ENCODE measurements at regions not wholly inside any gene's neighbourhood (a gene's known extent, or its start where the extent isn't known, plus 50 kb on each side); places are given as distances from the start of the nearest gene placed in this dataset.

DNA sequence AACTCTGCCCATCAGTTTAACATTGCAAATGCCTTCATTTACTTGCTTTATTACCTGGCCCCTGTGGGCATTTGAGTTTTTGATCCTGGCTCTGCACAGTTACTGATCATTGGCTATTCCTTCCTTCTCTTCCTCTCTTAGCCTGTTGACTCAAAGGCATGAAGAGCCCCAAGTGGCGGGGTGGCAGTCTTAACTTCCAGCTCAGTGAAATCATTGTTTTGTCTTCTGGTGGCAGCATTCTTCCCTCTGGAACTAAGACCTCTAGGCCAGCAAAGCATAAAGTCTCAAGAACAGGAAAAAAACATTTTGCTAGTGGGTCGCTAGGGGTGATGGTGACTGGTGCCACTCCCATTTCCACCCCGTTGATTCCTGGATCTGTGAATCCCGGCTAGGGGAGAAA, 52.3 kb upstream of the MRTFB start:
- intact Hi-C loops (cut with micrococcal nuclease) (no loop called here), dilution Hi-C loops (cut with MboI; ENCODE audit: extremely low pct_ligation_motif_present, low sequenced_read_pairs) (no loop called here)
- no peak overlapping the region for H2AFZ ChIP-seq (ENCODE audit: low read depth, low read length)
- peaks cover 0 to 2% of the 10 kb centered on the region in 2 experiments for H3K27me3 ChIP-seq (ENCODE audit: control insufficient read depth in 2 of 2, insufficient read depth in 2 of 2, low read length in 2 of 2)
- DNase-seq (ENCODE audit: low read depth, low spot score) = peak; percentile 51
- H3K4me3 ChIP-seq (replicated peaks in 1 of 3; ENCODE audit: insufficient read depth in 1 of 3, low read depth in 1 of 3, low read length in 3 of 3) = no peak overlapping the region
- POLR2A ChIA-PET = no interaction called here
- no peak overlapping the region for H3K9ac ChIP-seq (replicated peaks; ENCODE audit: extremely low read depth, insufficient read depth, low read length)
- H3K9me1 ChIP-seq (replicated peaks; ENCODE audit: control insufficient read depth, extremely low read depth, insufficient read depth, low read length) = no peaks in the 10 kb centered on the region
- H3K4me2 ChIP-seq (ENCODE audit: insufficient read depth, low read length) = no peak overlapping the region
- no peaks in the 10 kb centered on the region for H3K36me3 ChIP-seq (ENCODE audit: control insufficient read depth in 2 of 2, extremely low read depth in 1 of 2, insufficient read depth in 2 of 2, low read length in 2 of 2)
- H4K20me1 ChIP-seq (replicated peaks; ENCODE audit: control insufficient read depth, extremely low read depth, insufficient read depth, low read length) = no peaks in the 10 kb centered on the region
- CTCF ChIA-PET = interaction anchor here (0.8 to 2.0 kb wide), 6 partner anchors 9 to 231 kb away, joined by 3 to 8 read pairs (median 4); no protein-coding TSS in a partner anchor
- H3K9me3 ChIP-seq (replicated peaks; ENCODE audit: control insufficient read depth, insufficient read depth, low read length) = no peaks in the 10 kb centered on the region
- no peak for FAIRE-seq
- H3K27ac ChIP-seq (ENCODE audit: insufficient read depth, low read depth, low read length) = no peak overlapping the region
- BruUV-seq (replicated peaks) = no TSS peak
- H3K4me1 ChIP-seq (ENCODE audit: control insufficient read depth, extremely low read depth, insufficient read depth, low read length) = peaks cover 19% of the 10 kb centered on the region
- TF ChIP-seq, protein P1, sequence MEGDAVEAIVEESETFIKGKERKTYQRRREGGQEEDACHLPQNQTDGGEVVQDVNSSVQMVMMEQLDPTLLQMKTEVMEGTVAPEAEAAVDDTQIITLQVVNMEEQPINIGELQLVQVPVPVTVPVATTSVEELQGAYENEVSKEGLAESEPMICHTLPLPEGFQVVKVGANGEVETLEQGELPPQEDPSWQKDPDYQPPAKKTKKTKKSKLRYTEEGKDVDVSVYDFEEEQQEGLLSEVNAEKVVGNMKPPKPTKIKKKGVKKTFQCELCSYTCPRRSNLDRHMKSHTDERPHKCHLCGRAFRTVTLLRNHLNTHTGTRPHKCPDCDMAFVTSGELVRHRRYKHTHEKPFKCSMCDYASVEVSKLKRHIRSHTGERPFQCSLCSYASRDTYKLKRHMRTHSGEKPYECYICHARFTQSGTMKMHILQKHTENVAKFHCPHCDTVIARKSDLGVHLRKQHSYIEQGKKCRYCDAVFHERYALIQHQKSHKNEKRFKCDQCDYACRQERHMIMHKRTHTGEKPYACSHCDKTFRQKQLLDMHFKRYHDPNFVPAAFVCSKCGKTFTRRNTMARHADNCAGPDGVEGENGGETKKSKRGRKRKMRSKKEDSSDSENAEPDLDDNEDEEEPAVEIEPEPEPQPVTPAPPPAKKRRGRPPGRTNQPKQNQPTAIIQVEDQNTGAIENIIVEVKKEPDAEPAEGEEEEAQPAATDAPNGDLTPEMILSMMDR (IDR thresholded peaks at IDR 0.05; ENCODE audit: extremely low read depth in 1 of 2, insufficient read depth in 1 of 2, low read depth in 1 of 2, low read length in 2 of 2) = no peak
- TF ChIP-seq POLR2AphosphoS5 (IDR thresholded peaks at IDR 0.05; ENCODE audit: insufficient read depth, low read depth, low read length) (no peak), POLR2A (IDR thresholded peaks at IDR 0.05; ENCODE audit: low read depth, low read length) (no peak)
- H3K79me2 ChIP-seq (ENCODE audit: control insufficient read depth, insufficient read depth, low read length) = no peaks in the 10 kb centered on the region

DNA sequence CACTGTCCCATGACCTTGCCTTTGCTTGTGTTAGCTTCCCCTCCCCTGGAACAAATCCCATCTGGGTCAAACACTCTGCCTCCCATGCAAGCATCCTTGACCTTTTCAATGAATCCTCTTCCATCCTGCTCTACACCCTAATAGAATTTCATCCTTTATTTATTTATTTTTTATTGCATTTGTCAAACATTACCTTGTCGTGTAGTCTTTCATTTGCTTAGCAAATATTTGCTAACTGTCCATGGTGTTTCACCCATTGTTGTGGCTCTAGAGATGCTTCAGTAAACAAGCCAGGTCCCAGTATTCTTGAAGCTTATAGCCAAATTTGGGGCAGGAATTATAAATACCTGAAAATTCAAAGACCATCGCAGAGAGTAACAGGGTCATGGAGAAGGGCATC, 51.0 kb upstream of the MRTFB start:
- FAIRE-seq (no peak), DNase-seq (ENCODE audit: low read depth, low spot score) (no peak)
- no peaks in the 10 kb centered on the region for H3K9me3 ChIP-seq (replicated peaks; ENCODE audit: control insufficient read depth, insufficient read depth, low read length)
- TF ChIP-seq, protein P1 (IDR thresholded peaks at IDR 0.05; ENCODE audit: extremely low read depth in 1 of 2, insufficient read depth in 1 of 2, low read depth in 1 of 2, low read length in 2 of 2) = no peak
- TF ChIP-seq MYC (IDR thresholded peaks at IDR 0.05; ENCODE audit: low read depth, low read length) (no peak), POLR2A (IDR thresholded peaks at IDR 0.05; ENCODE audit: low read depth, low read length) (no peak), POLR2AphosphoS5 (IDR thresholded peaks at IDR 0.05; ENCODE audit: insufficient read depth, low read depth, low read length) (no peak), GATA2 (IDR thresholded peaks at IDR 0.05; ENCODE audit: insufficient read depth, insufficient read length, low read depth, low read length) (no peak), JUN (IDR thresholded peaks at IDR 0.05; ENCODE audit: borderline replicate concordance, insufficient read depth, insufficient read length, low read depth) (no peak), FOS (IDR thresholded peaks at IDR 0.05; ENCODE audit: borderline replicate concordance, insufficient read depth, low read length) (no peak)
- TF ChIP-seq, protein P2, sequence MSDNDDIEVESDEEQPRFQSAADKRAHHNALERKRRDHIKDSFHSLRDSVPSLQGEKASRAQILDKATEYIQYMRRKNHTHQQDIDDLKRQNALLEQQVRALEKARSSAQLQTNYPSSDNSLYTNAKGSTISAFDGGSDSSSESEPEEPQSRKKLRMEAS (IDR thresholded peaks at IDR 0.05; ENCODE audit: insufficient read depth, insufficient read length) = no peak
- H4K20me1 ChIP-seq (replicated peaks; ENCODE audit: control insufficient read depth, extremely low read depth, insufficient read depth, low read length) = no peaks in the 10 kb centered on the region
- BruUV-seq (replicated peaks) = no TSS peak
- intact Hi-C loops (cut with micrococcal nuclease) (no loop called here), dilution Hi-C loops (cut with MboI; ENCODE audit: extremely low pct_ligation_motif_present, low sequenced_read_pairs) (no loop called here)
- H3K79me2 ChIP-seq (ENCODE audit: control insufficient read depth, insufficient read depth, low read length) = no peaks in the 10 kb centered on the region
- H3K36me3 ChIP-seq (ENCODE audit: control insufficient read depth in 2 of 2, extremely low read depth in 1 of 2, insufficient read depth in 2 of 2, low read length in 2 of 2) = no peaks in the 10 kb centered on the region
- POLR2A ChIA-PET = no interaction called here
- H2AFZ ChIP-seq (ENCODE audit: low read depth, low read length) = no peak overlapping the region
- H3K4me3 ChIP-seq (replicated peaks in 1 of 3; ENCODE audit: insufficient read depth in 1 of 3, low read depth in 1 of 3, low read length in 3 of 3) = no peak overlapping the region
- CTCF ChIA-PET = interaction anchor here (1.0 kb wide), 1 partner anchor 12 kb away, joined by 3 read pairs; no protein-coding TSS in a partner anchor
- no peaks in the 10 kb centered on the region for H3K9me1 ChIP-seq (replicated peaks; ENCODE audit: control insufficient read depth, extremely low read depth, insufficient read depth, low read length)
- H3K4me1 ChIP-seq (ENCODE audit: control insufficient read depth, extremely low read depth, insufficient read depth, low read length) = peaks cover 18% of the 10 kb centered on the region
- H3K27me3 ChIP-seq (ENCODE audit: control insufficient read depth in 2 of 2, insufficient read depth in 2 of 2, low read length in 2 of 2) = no peaks in the 10 kb centered on the region
- no peak overlapping the region for H3K4me2 ChIP-seq (ENCODE audit: insufficient read depth, low read length)
- H3K9ac ChIP-seq (replicated peaks; ENCODE audit: extremely low read depth, insufficient read depth, low read length) = no peak overlapping the region
- no peak overlapping the region for H3K27ac ChIP-seq (ENCODE audit: insufficient read depth, low read depth, low read length)
